Body of pancreas (tissue), 4 donors: ENCODE measurements at regions not wholly inside any gene's neighbourhood (a gene's known extent, or its start where the extent isn't known, plus 50 kb on each side); places are given as distances from the start of the nearest gene placed in this dataset.
"Not testable (repeated sequence)": the region's sequence is repeated elsewhere in the genome, so short reads cannot be mapped to it uniquely, and the experiment has no call there.

Experiments used
- CTCF ChIP-seq, 7 experiments: fragments of 450-650 bp in 4 of 7; fragments of 200-600 bp in 3 of 7; sonication (generic) in 3 of 7; IDR thresholded peaks; one replicate each; pipeline ENCODE4 v1.5.1; 2016 to 2019; ENCODE audit warnings: antibody characterized with exemption in 7 of 7
- POLR2A ChIP-seq, 3 donors: fragments of 450-650 bp; IDR thresholded peaks; one replicate each; pipeline ENCODE4 v1.6.1; 2016; ENCODE audit warnings: antibody characterized with exemption in 3 of 3, mild to moderate bottlenecking in 2 of 3

- not testable (repeated sequence) for TF ChIP-seq CTCF, POLR2A (IDR thresholded peaks at IDR 0.05)
Observed at GRCh38 chr10:15421875-15422274, 50.8 kb upstream of the FAM171A1 start.
